ENCODE measurements at regions not wholly inside any gene's neighbourhood (a gene's known extent, or its start where the extent isn't known, plus 50 kb on each side); places are given as distances from the start of the nearest gene placed in this dataset.

- H2BK12ac ChIP-seq (ENCODE audit: low read depth, low read length) = peak overlapping the region; percentile 62; the same call in 1 of the 2 replicates
- no peaks in the 10 kb centered on the region for H4K20me1 ChIP-seq (replicated peaks in 1 of 2; ENCODE audit: control insufficient read depth in 1 of 2, insufficient read depth in 2 of 2, low read length in 2 of 2)
- H4K8ac ChIP-seq (ENCODE audit: extremely low read depth, insufficient read depth, low read length) = no peak overlapping the region
- POLR2A ChIA-PET (ENCODE audit: partially characterized antibody) = interaction anchor here (0.6 to 1.2 kb wide), 2 partner anchors 9 to 619 kb away, joined by 3 to 4 read pairs; no protein-coding TSS in a partner anchor
- H3K79me1 ChIP-seq (ENCODE audit: low read depth, low read length) = no peaks in the 10 kb centered on the region
- H3K36me3 ChIP-seq (ENCODE audit: control insufficient read depth in 2 of 4, insufficient read depth in 4 of 4, low read length in 3 of 4) = no peaks in the 10 kb centered on the region; a peak in 1 of 8 replicates
- peaks cover 0 to 2% (median 0%) of the 10 kb centered on the region in 4 experiments; a peak in 1 of 7 replicates for H3K4me1 ChIP-seq (replicated peaks in 1 of 4; ENCODE audit: control insufficient read depth in 3 of 4, insufficient read depth in 4 of 4, low read length in 3 of 4)
- no peak overlapping the region for H2BK15ac ChIP-seq (ENCODE audit: low read length)
- H3K4me3 ChIP-seq (ENCODE audit: extremely low read depth in 1 of 4, insufficient read depth in 2 of 4, low read depth in 3 of 4, low read length in 4 of 4) = no peak overlapping the region
- H4K5ac ChIP-seq (ENCODE audit: insufficient read length, low read depth, low read length) = no peak overlapping the region
- H2AK5ac ChIP-seq (ENCODE audit: low read depth, low read length) = no peak overlapping the region
- H3K18ac ChIP-seq (ENCODE audit: extremely low read depth, low read length) = no peak overlapping the region
- no peaks in the 10 kb centered on the region for H3K27me3 ChIP-seq (replicated peaks in 1 of 4; ENCODE audit: control insufficient read depth in 3 of 4, extremely low read depth in 1 of 4, insufficient read depth in 3 of 4, low read length in 3 of 4)
- no peak overlapping the region for H3K4me2 ChIP-seq (ENCODE audit: insufficient read depth in 1 of 2, low read depth in 2 of 2, low read length in 2 of 2)
- no peak overlapping the region for H2BK120ac ChIP-seq (replicated peaks; ENCODE audit: low read depth, low read length)
- no peak overlapping the region for H3K9ac ChIP-seq (replicated peaks in 1 of 4; ENCODE audit: extremely low read depth in 1 of 4, low read depth in 3 of 4, low read length in 3 of 4)
- no peak overlapping the region for H2AFZ ChIP-seq (ENCODE audit: low read length)
- H3K79me2 ChIP-seq (ENCODE audit: control insufficient read depth in 1 of 2, insufficient read depth in 2 of 2, low read length in 2 of 2) = no peaks in the 10 kb centered on the region
- H4K91ac ChIP-seq (replicated peaks; ENCODE audit: insufficient read length, low read length) = peak overlapping the region; percentile 42
- CTCF ChIA-PET (ENCODE audit: partially characterized antibody) = interaction anchor here (0.9 to 1.6 kb wide), 3 partner anchors 11 to 135 kb away, joined by 3 to 4 read pairs (median 3); no protein-coding TSS in a partner anchor
- no peak for DNase-seq (ENCODE audit: low read depth in 1 of 2, low spot score in 2 of 2)
- no peak overlapping the region for H3K4ac ChIP-seq (replicated peaks; ENCODE audit: insufficient read length, low read depth, low read length)
- no peaks in the 10 kb centered on the region for H3K9me3 ChIP-seq (ENCODE audit: insufficient read depth in 2 of 2, low read depth in 1 of 2, low read length in 1 of 2)
- no peak for FAIRE-seq
- TF ChIP-seq FOSL1 (IDR thresholded peaks at IDR 0.05; ENCODE audit: insufficient read depth, low read depth, low read length) (no peak), EZH2 (IDR thresholded peaks at IDR 0.05; ENCODE audit: low read depth, low read length, severe bottlenecking) (no peak), KDM4A (IDR thresholded peaks at IDR 0.05; ENCODE audit: low read depth, low read length, severe bottlenecking) (no peak), CREB1 (IDR thresholded peaks at IDR 0.05) (no peak), TBP (IDR thresholded peaks at IDR 0.05; ENCODE audit: low read depth, low read length) (no peak), PHF8 (conservative IDR thresholded peaks at IDR 0.05; ENCODE audit: low read depth, low read length) (no peak), JUND (IDR thresholded peaks at IDR 0.05; ENCODE audit: low read length) (no peak)
- no peak overlapping the region for H3K56ac ChIP-seq (replicated peaks; ENCODE audit: insufficient read length, low read depth, low read length)
- H3K23ac ChIP-seq (ENCODE audit: insufficient read length) = no peak overlapping the region
- no peaks in the 10 kb centered on the region; the same call in 1 of the 2 replicates for H3K23me2 ChIP-seq (ENCODE audit: low read depth, low read length)
- peak overlapping the region; percentile 25; the same call in 1 of the 2 replicates for H2BK20ac ChIP-seq (ENCODE audit: low read length)
- no peak overlapping the region for H3K27ac ChIP-seq (ENCODE audit: low read depth, low read length)
- WGBS, 2 experiments (ENCODE audit: extremely low coverage in 1 of 2, insufficient coverage in 1 of 2, insufficient read length in 1 of 2, insufficient replicate concordance in 2 of 2, low coverage in 1 of 2, low lambda C conversion rate in 2 of 2, missing lambda C conversion rate in 1 of 2) = 95% methylated on average over 1 of the region's 1 CpG; no CpG with 5 or more reads in 1 of the 2 experiments
- no peak overlapping the region for H3K14ac ChIP-seq (ENCODE audit: insufficient read length)
- H2BK5ac ChIP-seq (ENCODE audit: low read depth, low read length) = no peak overlapping the region
These were observed 88.1 kb downstream of the RTP4 start for GRCh38 chr3:187456250-187456649.

All from H1 (cell line).